ENCODE measurements at regions not wholly inside any gene's neighbourhood (a gene's known extent, or its start where the extent isn't known, plus 50 kb on each side); places are given as distances from the start of the nearest gene placed in this dataset.

GRCh38 chr6:26216359-26216885 lies 129.2 kb downstream of the HFE start:
- DNase-seq = peak; percentile 98

GRCh38 chr6:26216886-26217713 lies 129.9 kb downstream of the HFE start:
- DNase-seq = peak; percentile 86

- no peak for DNase-seq
Observed at GRCh38 chr6:26217714-26218075, 130.5 kb downstream of the HFE start.

GRCh38 chr6:26218824-26219223 lies 131.6 kb downstream of the HFE start:
- DNase-seq = no peak

- DNase-seq = no peak
Observed at GRCh38 chr6:26220145-26220970, 133.1 kb downstream of the HFE start.

GRCh38 chr6:26221186-26221585 lies 134.0 kb downstream of the HFE start:
- DNase-seq = no peak

- DNase-seq = no peak
Observed at GRCh38 chr6:26222571-26222970, 135.3 kb downstream of the HFE start.

- DNase-seq = no peak
Observed at GRCh38 chr6:26223228-26223627, 136.0 kb downstream of the HFE start.

- DNase-seq = peak; percentile 85
Observed at GRCh38 chr6:26223650-26224546, 136.7 kb downstream of the HFE start.

GRCh38 chr6:26224547-26224912 lies 137.3 kb downstream of the HFE start:
- DNase-seq = no peak

GRCh38 chr6:26224940-26225847 lies 138.0 kb downstream of the HFE start:
- no peak for DNase-seq

- DNase-seq = no peak
Observed at GRCh38 chr6:26225848-26226578, 138.8 kb downstream of the HFE start.

- DNase-seq = no peak
Observed at GRCh38 chr6:26226579-26226967, 138.4 kb upstream of the BTN3A2 start.

GRCh38 chr6:26230351-26230750 lies 134.6 kb upstream of the BTN3A2 start:
- DNase-seq = no peak

GRCh38 chr6:26231006-26231587 lies 133.9 kb upstream of the BTN3A2 start:
- DNase-seq = no peak

- DNase-seq = no peak
Observed at GRCh38 chr6:26232306-26232939, 132.6 kb upstream of the BTN3A2 start.

- DNase-seq = no peak
Observed at GRCh38 chr6:26232940-26233648, 131.9 kb upstream of the BTN3A2 start.

- no peak for DNase-seq
Observed at GRCh38 chr6:26233649-26234420, 131.2 kb upstream of the BTN3A2 start.

Measured in NCI-H524 treated with DMSO at 0.1 percent for 48 hours (cell line).